ENCODE measurements at regions not wholly inside any gene's neighbourhood (a gene's known extent, or its start where the extent isn't known, plus 50 kb on each side); places are given as distances from the start of the nearest gene placed in this dataset.

DNA sequence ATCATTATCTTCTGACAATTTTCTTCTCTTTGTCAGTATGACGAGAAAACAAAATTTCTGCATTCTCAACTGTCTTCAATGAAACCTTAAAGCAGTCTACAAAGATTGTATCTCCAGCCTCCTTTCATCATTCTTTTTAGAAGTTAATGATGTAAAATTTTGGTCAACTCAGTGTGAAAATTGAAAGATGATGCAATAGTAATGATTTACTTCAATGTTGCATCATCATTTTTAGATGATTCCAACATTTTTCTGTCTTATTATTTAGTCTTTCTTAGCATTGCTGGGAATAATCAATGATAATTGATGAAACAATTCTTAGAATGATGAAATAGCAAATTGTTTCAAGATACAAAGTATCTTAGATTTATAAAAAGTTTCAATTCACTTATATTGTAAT, 372.7 kb downstream of the C4orf33 start (continued):
- TF ChIP-seq, protein P1, sequence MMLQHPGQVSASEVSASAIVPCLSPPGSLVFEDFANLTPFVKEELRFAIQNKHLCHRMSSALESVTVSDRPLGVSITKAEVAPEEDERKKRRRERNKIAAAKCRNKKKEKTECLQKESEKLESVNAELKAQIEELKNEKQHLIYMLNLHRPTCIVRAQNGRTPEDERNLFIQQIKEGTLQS (IDR thresholded peaks at IDR 0.05): peak; percentile 82
- TF ChIP-seq, protein P1 (CRISPR knock-in tag; conservative IDR thresholded peaks at IDR 0.05): no peak
- TF ChIP-seq SRSF9 (IDR thresholded peaks at IDR 0.05; ENCODE audit: borderline replicate concordance, low read depth, low read length): no peak

DNA sequence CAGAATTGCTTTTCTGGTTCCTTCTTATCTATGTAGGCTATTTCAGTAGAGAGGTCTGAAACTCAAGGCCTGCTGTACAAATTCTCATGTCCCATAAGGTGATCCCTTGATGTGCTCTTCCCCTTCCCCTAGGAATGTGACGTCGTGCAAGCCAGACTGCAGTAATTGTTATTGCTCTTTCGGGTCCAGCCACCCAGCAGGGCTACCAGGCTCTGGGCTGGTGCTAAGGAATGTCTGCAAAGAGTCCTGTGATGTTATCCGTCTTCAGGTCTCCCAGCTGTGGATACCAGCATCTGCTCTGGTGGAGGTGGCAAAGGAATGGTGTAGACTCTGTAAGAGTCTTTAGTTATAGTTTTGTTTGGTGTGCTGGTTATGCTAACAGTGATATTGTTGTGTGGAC, 378.7 kb downstream of the C4orf33 start:
- Histone ChIP-seq H3K36me3 (ENCODE audit: control insufficient read depth, insufficient read depth, low read length) (no peaks in the 10 kb centered on the region), H3K27ac (ENCODE audit: extremely low read depth, low read depth, low read length) (no peak overlapping the region), H3K9me3 (replicated peaks; ENCODE audit: control insufficient read depth, insufficient read depth, low read depth, low read length) (no peaks in the 10 kb centered on the region), H3K79me2 (ENCODE audit: control insufficient read depth, insufficient read depth, low read length) (no peaks in the 10 kb centered on the region), H3K9me1 (ENCODE audit: control insufficient read depth, insufficient read depth, low read length) (no peaks in the 10 kb centered on the region), H3K4me2 (ENCODE audit: insufficient read depth, low read length) (no peak overlapping the region), H2AFZ (ENCODE audit: low read depth, low read length) (no peak overlapping the region), H3K27me3 (ENCODE audit: control insufficient read depth in 2 of 2, insufficient read depth in 2 of 2, low read length in 2 of 2) (no peaks in the 10 kb centered on the region), H4K20me1 (replicated peaks; ENCODE audit: control insufficient read depth, insufficient read depth, low read length) (no peaks in the 10 kb centered on the region), H3K4me1 (replicated peaks in 1 of 2; ENCODE audit: control insufficient read depth in 2 of 2, insufficient read depth in 2 of 2, low read length in 2 of 2) (no peaks in the 10 kb centered on the region), H3K4me3 (no peak overlapping the region), H3K9ac (ENCODE audit: insufficient read depth in 1 of 2, low read depth in 2 of 2, low read length in 2 of 2) (no peak overlapping the region)
- ATAC-seq (no peak), FAIRE-seq (no peak), DNase-seq (ENCODE audit: extremely low read depth in 1 of 4, low spot score in 3 of 4) (no peak)
- ChIA-PET POLR2A (no interaction called here), CTCF (ENCODE audit: low intra/inter-chr PET ratio) (no interaction called here)
- intact Hi-C loops (cut with micrococcal nuclease): no loop called here
- in situ Hi-C loops (cut with MboI): no loop called here
- no TSS peak for BruUV-seq (replicated peaks)
- WGBS (ENCODE audit: insufficient coverage, low coverage, missing lambda C conversion rate): 6% methylated on average over 4 of the region's 4 CpGs
- TF ChIP-seq, protein P2, sequence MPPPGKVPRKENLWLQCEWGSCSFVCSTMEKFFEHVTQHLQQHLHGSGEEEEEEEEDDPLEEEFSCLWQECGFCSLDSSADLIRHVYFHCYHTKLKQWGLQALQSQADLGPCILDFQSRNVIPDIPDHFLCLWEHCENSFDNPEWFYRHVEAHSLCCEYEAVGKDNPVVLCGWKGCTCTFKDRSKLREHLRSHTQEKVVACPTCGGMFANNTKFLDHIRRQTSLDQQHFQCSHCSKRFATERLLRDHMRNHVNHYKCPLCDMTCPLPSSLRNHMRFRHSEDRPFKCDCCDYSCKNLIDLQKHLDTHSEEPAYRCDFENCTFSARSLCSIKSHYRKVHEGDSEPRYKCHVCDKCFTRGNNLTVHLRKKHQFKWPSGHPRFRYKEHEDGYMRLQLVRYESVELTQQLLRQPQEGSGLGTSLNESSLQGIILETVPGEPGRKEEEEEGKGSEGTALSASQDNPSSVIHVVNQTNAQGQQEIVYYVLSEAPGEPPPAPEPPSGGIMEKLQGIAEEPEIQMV (tag; conservative IDR thresholded peaks at IDR 0.05; ENCODE audit: low read depth): no peak
